ENCODE measurements at regions not wholly inside any gene's neighbourhood (a gene's known extent, or its start where the extent isn't known, plus 50 kb on each side); places are given as distances from the start of the nearest gene placed in this dataset.

GRCh38 chr2:5365871-5366461 is 326.2 kb upstream of the SOX11 start:
- DNase-seq (ENCODE audit: low read depth): no peak
- H3K4me3 ChIP-seq (ENCODE audit: control insufficient read depth, low read depth, low read length): no peak overlapping the region
- peak; percentile 42 for TF ChIP-seq CTCF (IDR thresholded peaks at IDR 0.05; ENCODE audit: control insufficient read depth, insufficient read depth, low read depth, low read length, missing control alignments)

GRCh38 chr2:5367321-5367720 is 324.9 kb upstream of the SOX11 start:
- no peak for DNase-seq (ENCODE audit: low read depth)
- no peak overlapping the region for H3K4me3 ChIP-seq (ENCODE audit: control insufficient read depth, low read depth, low read length)
- no peak for TF ChIP-seq CTCF (IDR thresholded peaks at IDR 0.05; ENCODE audit: control insufficient read depth, insufficient read depth, low read depth, low read length, missing control alignments)

GRCh38 chr2:5368263-5368662 is 323.9 kb upstream of the SOX11 start:
- TF ChIP-seq CTCF (IDR thresholded peaks at IDR 0.05; ENCODE audit: control insufficient read depth, insufficient read depth, low read depth, low read length, missing control alignments): no peak
- H3K4me3 ChIP-seq (ENCODE audit: control insufficient read depth, low read depth, low read length): no peak overlapping the region
- no peak for DNase-seq (ENCODE audit: low read depth)

GRCh38 chr2:5369510-5369909 is 322.7 kb upstream of the SOX11 start:
- H3K4me3 ChIP-seq (ENCODE audit: control insufficient read depth, low read depth, low read length): no peak overlapping the region
- TF ChIP-seq CTCF (IDR thresholded peaks at IDR 0.05; ENCODE audit: control insufficient read depth, insufficient read depth, low read depth, low read length, missing control alignments): no peak
- no peak for DNase-seq (ENCODE audit: low read depth)

- H3K4me3 ChIP-seq (ENCODE audit: control insufficient read depth, low read depth, low read length): no peak overlapping the region
- no peak for DNase-seq (ENCODE audit: low read depth)
- no peak for TF ChIP-seq CTCF (IDR thresholded peaks at IDR 0.05; ENCODE audit: control insufficient read depth, insufficient read depth, low read depth, low read length, missing control alignments)
These were observed 322.0 kb upstream of the SOX11 start for GRCh38 chr2:5370158-5370557.

GRCh38 chr2:5372141-5372540 is 320.0 kb upstream of the SOX11 start:
- DNase-seq (ENCODE audit: low read depth): no peak
- no peak overlapping the region for H3K4me3 ChIP-seq (ENCODE audit: control insufficient read depth, low read depth, low read length)
- no peak for TF ChIP-seq CTCF (IDR thresholded peaks at IDR 0.05; ENCODE audit: control insufficient read depth, insufficient read depth, low read depth, low read length, missing control alignments)

GRCh38 chr2:5373200-5373599 is 319.0 kb upstream of the SOX11 start:
- DNase-seq (ENCODE audit: low read depth): no peak
- H3K4me3 ChIP-seq (ENCODE audit: control insufficient read depth, low read depth, low read length): no peak overlapping the region
- no peak for TF ChIP-seq CTCF (IDR thresholded peaks at IDR 0.05; ENCODE audit: control insufficient read depth, insufficient read depth, low read depth, low read length, missing control alignments)
